ENCODE measurements at regions not wholly inside any gene's neighbourhood (a gene's known extent, or its start where the extent isn't known, plus 50 kb on each side); places are given as distances from the start of the nearest gene placed in this dataset.

- TF ChIP-seq CTCF (IDR thresholded peaks at IDR 0.05; ENCODE audit: borderline replicate concordance, extremely low read depth, low read length, poor library complexity, severe bottlenecking) (no peak), EZH2 (IDR thresholded peaks at IDR 0.05; ENCODE audit: borderline replicate concordance, low read depth, low read length, severe bottlenecking) (no peak)
Observed at GRCh38 chrX:1938190-1938589, 323.3 kb downstream of the ASMT start.
